Peyer's patch (tissue), 4 donors: ENCODE measurements at regions not wholly inside any gene's neighbourhood (a gene's known extent, or its start where the extent isn't known, plus 50 kb on each side); places are given as distances from the start of the nearest gene placed in this dataset.

ENCODE experiments used
- DNase-seq, 3 donors: peaks; one replicate each; pipeline ENCODE4 v3.0.0-alpha.2; 2017 to 2019
- H3K27ac ChIP-seq, 4 donors: fragments of 200-600 bp; sonication (generic); one replicate each; pipeline ENCODE4 v1.5.1; 2016 to 2019
- H3K27me3 ChIP-seq, 2 donors: fragments of 200-600 bp; sonication (generic); one replicate each; pipeline ENCODE4 v1.5.1; 2019
- H3K36me3 ChIP-seq, 3 donors: fragments of 200-600 bp; sonication (generic); one replicate each; pipeline ENCODE4 v1.5.1; 2016 to 2019
- H3K4me1 ChIP-seq, 4 donors: fragments of 200-600 bp; sonication (generic); one replicate each; pipeline ENCODE4 v1.5.1; 2016 to 2019
- H3K4me3 ChIP-seq, 4 donors: fragments of 200-600 bp; sonication (generic); 1 replicate in 3 of 4; 2 replicates in 1 of 4; pipeline ENCODE4 v1.5.1; 2016 to 2019; ENCODE audit warnings: mild to moderate bottlenecking in 1 of 4
- H3K9me3 ChIP-seq, 4 donors: fragments of 200-600 bp; sonication (generic); one replicate each; pipeline ENCODE4 v1.5.1; 2016 to 2019; ENCODE audit warnings: mild to moderate bottlenecking in 1 of 4
- POLR2A ChIP-seq, 2 donors: fragments of 450-650 bp; IDR thresholded peaks; one replicate each; pipeline ENCODE4 v1.5.1; 2017; ENCODE audit warnings: antibody characterized with exemption in 2 of 2, mild to moderate bottlenecking in 2 of 2, moderate library complexity in 2 of 2
- TF ChIP-seq, protein P1 (sequence below), 6 experiments: fragments of 450-650 bp in 4 of 6; fragments of 200-600 bp in 2 of 6; sonication (generic) in 1 of 6; IDR thresholded peaks; one replicate each; pipeline ENCODE4 v1.5.1; 2017 to 2019; ENCODE audit warnings: antibody characterized with exemption in 6 of 6, mild to moderate bottlenecking in 3 of 6, moderate library complexity in 1 of 6

DNA sequence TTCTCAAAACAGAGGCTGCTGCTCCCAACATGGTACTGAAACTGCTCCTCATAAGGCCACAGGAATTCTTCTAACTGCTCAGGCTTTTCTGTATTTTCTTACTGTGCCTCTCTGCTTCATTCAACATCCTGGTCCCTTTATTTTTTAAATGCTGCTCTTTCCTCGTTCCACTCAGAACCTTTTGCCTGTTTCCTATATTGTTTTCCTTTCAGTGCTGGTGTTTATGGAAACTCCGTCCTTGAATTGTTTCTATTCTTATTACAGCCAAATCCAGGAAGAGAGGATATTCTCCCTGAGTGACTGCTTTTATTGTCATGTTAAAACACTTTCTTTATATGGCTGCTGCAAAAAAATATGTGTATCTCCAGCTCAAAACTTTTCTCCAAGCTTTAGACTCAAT lies 173.0 kb upstream of the E2F7 start:
- TF ChIP-seq, protein P1, sequence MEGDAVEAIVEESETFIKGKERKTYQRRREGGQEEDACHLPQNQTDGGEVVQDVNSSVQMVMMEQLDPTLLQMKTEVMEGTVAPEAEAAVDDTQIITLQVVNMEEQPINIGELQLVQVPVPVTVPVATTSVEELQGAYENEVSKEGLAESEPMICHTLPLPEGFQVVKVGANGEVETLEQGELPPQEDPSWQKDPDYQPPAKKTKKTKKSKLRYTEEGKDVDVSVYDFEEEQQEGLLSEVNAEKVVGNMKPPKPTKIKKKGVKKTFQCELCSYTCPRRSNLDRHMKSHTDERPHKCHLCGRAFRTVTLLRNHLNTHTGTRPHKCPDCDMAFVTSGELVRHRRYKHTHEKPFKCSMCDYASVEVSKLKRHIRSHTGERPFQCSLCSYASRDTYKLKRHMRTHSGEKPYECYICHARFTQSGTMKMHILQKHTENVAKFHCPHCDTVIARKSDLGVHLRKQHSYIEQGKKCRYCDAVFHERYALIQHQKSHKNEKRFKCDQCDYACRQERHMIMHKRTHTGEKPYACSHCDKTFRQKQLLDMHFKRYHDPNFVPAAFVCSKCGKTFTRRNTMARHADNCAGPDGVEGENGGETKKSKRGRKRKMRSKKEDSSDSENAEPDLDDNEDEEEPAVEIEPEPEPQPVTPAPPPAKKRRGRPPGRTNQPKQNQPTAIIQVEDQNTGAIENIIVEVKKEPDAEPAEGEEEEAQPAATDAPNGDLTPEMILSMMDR (IDR thresholded peaks at IDR 0.05): no peak
- TF ChIP-seq POLR2A (IDR thresholded peaks at IDR 0.05): no peak
- H3K27me3 ChIP-seq: no peaks in the 10 kb centered on the region
- H3K27ac ChIP-seq: no peak overlapping the region
- no peak overlapping the region for H3K4me3 ChIP-seq
- DNase-seq: no peak
- H3K4me1 ChIP-seq: no peaks in the 10 kb centered on the region
- no peaks in the 10 kb centered on the region for H3K9me3 ChIP-seq
- H3K36me3 ChIP-seq: no peaks in the 10 kb centered on the region

DNA sequence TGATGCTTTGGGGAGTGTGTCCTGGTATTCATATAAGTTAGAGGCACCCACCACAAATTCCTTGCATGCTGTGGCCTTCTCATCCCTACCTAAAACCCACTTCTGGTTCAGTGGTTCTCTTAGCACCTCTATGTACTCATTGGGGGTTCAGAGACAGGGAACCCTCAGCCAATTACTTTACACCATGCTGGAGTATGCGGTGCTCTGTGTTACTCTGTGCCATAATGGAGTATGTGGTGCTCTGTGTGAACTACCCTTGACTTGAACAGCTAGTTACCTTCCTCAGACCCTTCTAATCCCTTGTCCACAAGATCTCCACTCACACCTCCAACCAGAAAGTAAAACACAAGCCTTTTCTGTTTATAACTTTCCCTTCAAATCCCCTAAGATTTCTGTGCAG lies 172.5 kb upstream of the E2F7 start:
- H3K27me3 ChIP-seq: no peaks in the 10 kb centered on the region
- H3K27ac ChIP-seq: no peak overlapping the region
- no peak overlapping the region for H3K4me3 ChIP-seq
- DNase-seq: no peak
- no peak for TF ChIP-seq POLR2A (IDR thresholded peaks at IDR 0.05)
- TF ChIP-seq, protein P1 (IDR thresholded peaks at IDR 0.05): no peak
- H3K36me3 ChIP-seq: no peaks in the 10 kb centered on the region
- H3K4me1 ChIP-seq: no peaks in the 10 kb centered on the region
- H3K9me3 ChIP-seq: no peaks in the 10 kb centered on the region

DNA sequence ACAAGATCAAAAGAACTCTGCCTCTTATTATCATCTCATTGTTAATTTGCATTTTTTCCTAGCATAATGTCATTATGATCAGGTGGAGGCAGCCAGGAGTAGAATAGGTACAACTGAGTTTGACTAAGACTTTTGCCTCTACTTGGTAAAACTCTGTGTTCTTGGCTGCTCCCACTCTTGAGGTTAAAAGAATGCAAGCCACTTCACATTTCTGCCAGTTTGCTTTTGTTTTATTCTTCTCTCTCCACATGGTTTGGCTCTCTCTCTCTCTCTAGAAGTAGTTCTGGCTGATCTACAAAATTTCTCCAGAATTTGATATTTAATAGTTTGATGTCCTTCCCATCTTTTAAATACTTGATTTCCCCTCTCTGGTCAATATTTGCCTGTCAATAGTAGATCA lies 170.7 kb upstream of the E2F7 start:
- no peak for TF ChIP-seq POLR2A (IDR thresholded peaks at IDR 0.05)
- TF ChIP-seq, protein P1 (IDR thresholded peaks at IDR 0.05): no peak
- H3K4me1 ChIP-seq: peaks cover 0 to 7% (median 0%) of the 10 kb centered on the region in 4 donors
- no peaks in the 10 kb centered on the region for H3K27me3 ChIP-seq
- no peak for DNase-seq
- no peaks in the 10 kb centered on the region for H3K9me3 ChIP-seq
- no peak overlapping the region for H3K4me3 ChIP-seq
- H3K36me3 ChIP-seq: no peaks in the 10 kb centered on the region
- H3K27ac ChIP-seq: no peak overlapping the region

DNA sequence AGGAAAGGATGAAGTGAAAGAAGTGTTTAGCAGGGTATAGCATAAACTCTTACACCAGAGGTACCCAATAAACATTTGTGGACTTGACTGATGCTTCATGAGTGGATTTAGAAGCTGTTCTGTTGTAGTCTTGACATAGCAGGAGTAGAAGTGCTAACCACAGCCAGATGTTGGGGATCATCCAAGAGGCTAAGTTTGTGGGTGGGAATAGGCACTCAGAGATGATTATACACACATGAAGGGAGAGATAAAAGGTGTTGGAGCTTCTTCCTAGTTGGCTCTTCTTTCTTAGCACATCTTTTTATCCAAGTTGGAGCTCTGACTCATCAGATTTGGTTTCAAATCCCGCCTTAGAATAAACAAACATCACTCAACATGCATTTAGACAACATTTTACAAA lies 166.7 kb upstream of the E2F7 start:
- no peak overlapping the region for H3K4me3 ChIP-seq
- peak overlapping the region in 1 of 4 donors; percentile 8 for H3K27ac ChIP-seq
- DNase-seq: no peak
- TF ChIP-seq, protein P1 (IDR thresholded peaks at IDR 0.05): no peak
- no peak for TF ChIP-seq POLR2A (IDR thresholded peaks at IDR 0.05)
- no peaks in the 10 kb centered on the region for H3K9me3 ChIP-seq
- no peaks in the 10 kb centered on the region for H3K27me3 ChIP-seq
- H3K36me3 ChIP-seq: no peaks in the 10 kb centered on the region
- H3K4me1 ChIP-seq: peaks cover 0 to 7% (median 0%) of the 10 kb centered on the region in 4 donors

DNA sequence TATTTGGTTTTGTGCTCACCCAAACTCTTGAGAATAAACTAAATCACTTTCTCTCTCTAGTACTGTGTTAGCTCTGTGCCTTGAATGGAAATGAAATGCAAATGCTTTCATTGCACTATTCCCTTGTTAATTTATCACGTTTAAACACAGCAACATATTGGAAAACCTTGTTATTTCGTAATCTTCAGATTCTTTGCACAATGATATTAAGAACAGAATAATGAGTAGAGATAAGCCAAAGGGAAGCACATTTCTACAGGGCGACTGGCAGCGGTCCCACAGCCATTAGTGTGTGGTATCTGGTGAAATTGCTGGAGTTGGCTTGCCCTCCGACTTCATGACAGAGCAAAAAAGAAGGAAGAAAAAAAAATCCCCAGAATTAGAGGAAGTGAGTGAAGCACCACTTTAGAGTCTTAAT lies 166.1 kb upstream of the E2F7 start:
- Histone ChIP-seq H3K4me3 (no peak overlapping the region), H3K9me3 (no peaks in the 10 kb centered on the region), H3K27me3 (no peaks in the 10 kb centered on the region), H3K27ac (peak overlapping the region in 1 of 4 donors; percentile 8), H3K4me1 (peaks cover 0 to 7% (median 0%) of the 10 kb centered on the region in 4 donors), H3K36me3 (no peaks in the 10 kb centered on the region)
- DNase-seq: peak in 2 of 3 donors; percentile 56 to 68
- no peak for TF ChIP-seq POLR2A (IDR thresholded peaks at IDR 0.05)
- TF ChIP-seq, protein P1 (IDR thresholded peaks at IDR 0.05): no peak
